Cardiac fibroblast (primary cell): ENCODE measurements at regions not wholly inside any gene's neighbourhood (a gene's known extent, or its start where the extent isn't known, plus 50 kb on each side); places are given as distances from the start of the nearest gene placed in this dataset.

Experiments
- DNase-seq, 2 donors: peaks; one replicate each; pipeline versions ENCODE4 v3.0.0 to v3.0.0-alpha.2; 2010; ENCODE audit warnings: low read depth in 2 of 2
- H3K4me3 ChIP-seq, 2 donors: replicated peaks in 1 of 2; 1 replicate in 1 of 2; 2 replicates in 1 of 2; pipeline ENCODE4 v1.5.1; 2011; ENCODE audit warnings: low read depth in 2 of 2, low read length in 2 of 2, mild to moderate bottlenecking in 2 of 2, moderate library complexity in 1 of 2
- TF ChIP-seq, protein P1 (sequence below): IDR thresholded peaks from one replicate; pipeline ENCODE4 v1.5.1; 2011; ENCODE audit warnings: low read depth, mild to moderate bottlenecking, low read length, inconsistent platforms

DNA sequence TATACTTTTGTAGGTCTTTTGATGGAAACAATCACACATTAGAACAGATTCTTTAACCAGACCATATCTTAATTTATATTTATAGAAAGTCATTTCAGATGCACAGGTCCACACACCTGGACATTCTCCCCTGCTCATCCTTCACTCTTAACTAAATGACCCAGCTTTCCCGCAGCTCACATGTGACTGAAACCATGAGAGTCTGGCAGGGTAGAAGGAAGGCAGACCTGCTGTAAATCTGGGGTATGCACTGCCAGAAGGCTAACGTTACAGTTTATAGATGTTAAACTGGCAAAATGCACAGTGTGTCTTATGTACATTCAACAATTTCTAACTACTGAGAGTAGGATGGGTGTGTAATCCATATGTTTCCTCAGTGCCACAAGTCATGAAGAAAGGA, 359.5 kb upstream of the SPTLC3 start:
- TF ChIP-seq, protein P1, sequence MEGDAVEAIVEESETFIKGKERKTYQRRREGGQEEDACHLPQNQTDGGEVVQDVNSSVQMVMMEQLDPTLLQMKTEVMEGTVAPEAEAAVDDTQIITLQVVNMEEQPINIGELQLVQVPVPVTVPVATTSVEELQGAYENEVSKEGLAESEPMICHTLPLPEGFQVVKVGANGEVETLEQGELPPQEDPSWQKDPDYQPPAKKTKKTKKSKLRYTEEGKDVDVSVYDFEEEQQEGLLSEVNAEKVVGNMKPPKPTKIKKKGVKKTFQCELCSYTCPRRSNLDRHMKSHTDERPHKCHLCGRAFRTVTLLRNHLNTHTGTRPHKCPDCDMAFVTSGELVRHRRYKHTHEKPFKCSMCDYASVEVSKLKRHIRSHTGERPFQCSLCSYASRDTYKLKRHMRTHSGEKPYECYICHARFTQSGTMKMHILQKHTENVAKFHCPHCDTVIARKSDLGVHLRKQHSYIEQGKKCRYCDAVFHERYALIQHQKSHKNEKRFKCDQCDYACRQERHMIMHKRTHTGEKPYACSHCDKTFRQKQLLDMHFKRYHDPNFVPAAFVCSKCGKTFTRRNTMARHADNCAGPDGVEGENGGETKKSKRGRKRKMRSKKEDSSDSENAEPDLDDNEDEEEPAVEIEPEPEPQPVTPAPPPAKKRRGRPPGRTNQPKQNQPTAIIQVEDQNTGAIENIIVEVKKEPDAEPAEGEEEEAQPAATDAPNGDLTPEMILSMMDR = no peak
- no peak overlapping the region for H3K4me3 ChIP-seq
- no peak for DNase-seq

DNA sequence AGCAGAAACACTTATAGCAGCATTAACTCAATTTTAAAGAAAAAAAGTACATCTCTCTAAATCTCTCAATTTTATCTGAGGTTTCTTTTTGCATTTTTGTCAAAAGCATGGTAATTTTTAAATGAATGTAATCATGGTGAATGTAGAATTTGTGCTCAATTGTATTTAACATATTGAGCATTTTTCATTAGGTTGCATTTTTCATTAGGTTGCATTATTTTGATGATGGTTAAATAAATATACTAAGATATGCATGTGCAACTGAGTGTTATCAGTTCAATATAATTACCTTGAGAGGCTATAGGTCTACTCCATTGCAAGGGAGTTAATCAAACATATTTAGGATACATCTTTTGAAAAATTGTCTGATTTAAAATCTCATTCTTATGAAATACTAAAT, 355.1 kb upstream of the SPTLC3 start:
- TF ChIP-seq, protein P1 = no peak
- DNase-seq = no peak
- no peak overlapping the region for H3K4me3 ChIP-seq

DNA sequence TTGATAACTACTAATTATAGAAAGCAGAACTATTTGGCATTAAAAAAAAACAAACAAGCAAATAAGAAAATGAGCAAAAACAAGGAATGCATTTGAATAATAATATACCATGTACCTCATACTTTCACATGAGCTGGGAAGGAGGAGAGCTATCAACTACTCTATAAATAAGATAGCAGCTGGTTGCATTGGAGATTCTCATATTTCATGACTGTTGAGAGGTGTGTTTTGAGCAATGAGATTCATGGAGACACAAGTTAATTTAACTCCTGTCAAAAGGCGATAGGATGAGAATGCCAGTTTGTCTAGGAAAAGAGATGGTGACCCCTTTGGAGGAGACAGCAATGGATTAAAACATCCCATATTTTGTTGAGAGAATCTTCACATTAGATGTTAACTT, 348.8 kb upstream of the SPTLC3 start:
- no peak overlapping the region for H3K4me3 ChIP-seq
- DNase-seq = no peak
- TF ChIP-seq, protein P1 = no peak

DNA sequence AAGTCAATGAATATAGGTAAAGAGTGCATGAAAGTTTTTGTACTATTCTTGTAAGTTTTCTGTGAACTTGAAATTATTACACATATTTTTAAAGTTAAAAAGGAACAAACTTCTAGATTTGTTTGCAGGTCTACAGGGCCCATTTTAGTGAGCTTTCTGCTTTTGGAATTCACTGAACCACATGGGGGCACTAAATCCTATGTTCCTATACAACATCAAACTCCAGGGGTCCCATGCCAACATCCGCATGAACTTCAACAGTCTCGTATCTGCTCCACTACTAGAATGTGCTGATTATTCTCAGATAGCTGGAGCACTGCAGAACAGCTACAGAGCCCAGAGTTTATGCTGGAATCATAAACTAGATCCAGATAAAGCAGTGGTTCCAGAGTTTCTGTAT, 347.9 kb upstream of the SPTLC3 start:
- TF ChIP-seq, protein P1 = no peak
- DNase-seq = no peak
- H3K4me3 ChIP-seq = no peak overlapping the region

DNA sequence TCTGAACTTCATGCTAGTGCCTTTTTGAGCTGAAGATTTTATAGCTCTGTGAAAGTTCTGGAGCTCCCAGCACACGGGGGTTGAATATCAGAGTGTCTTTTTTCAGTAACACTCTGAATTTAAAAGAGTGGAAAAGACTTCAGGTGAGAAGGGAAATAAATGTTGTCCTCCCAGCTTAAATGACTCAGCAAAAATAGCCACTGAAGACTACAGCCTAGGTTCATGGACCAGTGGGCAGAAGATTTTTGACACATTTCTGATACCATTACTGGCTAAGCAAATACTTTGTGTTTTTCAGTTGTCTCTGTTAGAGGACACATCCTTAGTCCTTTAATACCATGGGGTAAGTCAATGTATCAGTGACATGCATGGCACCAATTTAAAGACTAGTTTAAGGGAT, 338.5 kb upstream of the SPTLC3 start:
- no peak for DNase-seq
- H3K4me3 ChIP-seq = no peak overlapping the region
- TF ChIP-seq, protein P1 = no peak

DNA sequence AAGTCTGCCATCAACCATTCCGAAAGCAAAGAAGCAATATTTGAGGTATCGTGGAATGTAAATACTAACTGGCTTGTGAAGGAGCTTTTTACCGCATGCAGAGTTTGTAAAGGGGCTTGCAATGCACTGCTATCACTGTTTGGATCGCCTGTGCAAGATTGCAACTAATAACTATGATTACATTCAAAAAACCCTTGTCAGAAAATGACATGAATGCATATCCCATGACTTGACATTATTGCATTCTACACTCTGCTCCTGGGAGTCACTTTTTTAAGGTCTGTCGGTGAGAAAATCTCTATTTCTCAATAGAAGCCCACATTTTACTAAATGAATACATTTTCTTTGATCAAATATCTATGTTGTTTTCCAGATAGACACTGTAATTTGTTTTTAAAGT, 335.4 kb upstream of the SPTLC3 start:
- DNase-seq = no peak
- TF ChIP-seq, protein P1 = no peak
- no peak overlapping the region for H3K4me3 ChIP-seq

DNA sequence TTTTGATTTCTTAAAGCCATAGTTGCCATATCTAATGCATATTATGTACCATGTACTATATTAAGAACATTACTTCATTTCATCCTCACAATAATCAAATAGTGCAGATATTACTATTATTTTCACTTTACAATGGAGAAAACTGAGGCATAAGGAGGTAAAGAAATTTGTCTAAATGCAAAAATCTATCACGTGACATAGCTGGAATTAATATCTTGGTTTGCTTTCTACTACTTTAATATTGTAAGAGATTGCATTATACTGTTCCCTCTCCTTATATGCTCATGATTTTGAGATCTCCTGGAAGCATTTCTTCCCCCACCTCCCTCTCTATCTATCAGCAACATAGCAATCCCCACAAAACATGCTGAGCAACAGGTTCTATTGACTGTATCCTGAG, 330.8 kb upstream of the SPTLC3 start:
- no peak overlapping the region for H3K4me3 ChIP-seq
- DNase-seq = no peak
- TF ChIP-seq, protein P1 = no peak
